Right lobe of liver (tissue), 6 donors: ENCODE measurements at regions not wholly inside any gene's neighbourhood (a gene's known extent, or its start where the extent isn't known, plus 50 kb on each side); places are given as distances from the start of the nearest gene placed in this dataset.

Source experiments
- ATAC-seq, 4 donors: fragments of 200-7000 bp; cut with Tn5 transposase; one replicate each; pipeline ENCODE4 v1.9.1; 2020; ENCODE audit warnings: mild to moderate bottlenecking in 4 of 4, moderate library complexity in 4 of 4
- DNase-seq, 3 donors: peaks; one replicate each; pipeline ENCODE4 v3.0.0-alpha.2; 2020
- H3K27ac ChIP-seq, 3 donors: fragments of 200-600 bp; one replicate each; pipeline ENCODE4 v1.8.0; 2022
- H3K27me3 ChIP-seq, 2 donors: fragments of 200-600 bp; one replicate each; pipeline ENCODE4 v1.8.0; 2022
- H3K36me3 ChIP-seq, 4 donors: fragments of 200-600 bp; sonication (generic) in 1 of 4; one replicate each; pipeline versions ENCODE4 v1.5.1 to v1.8.0; 2017 to 2022; ENCODE audit warnings: control low read depth in 1 of 4
- H3K4me1 ChIP-seq, 4 donors: fragments of 200-600 bp; sonication (generic) in 1 of 4; one replicate each; pipeline versions ENCODE4 v1.5.1 to v1.8.0; 2017 to 2022; ENCODE audit warnings: control low read depth in 1 of 4
- H3K4me3 ChIP-seq, 3 donors: fragments of 200-600 bp; one replicate each; pipeline ENCODE4 v1.8.0; 2022
- H3K9me3 ChIP-seq, 4 donors: fragments of 200-600 bp; sonication (generic) in 1 of 4; one replicate each; pipeline versions ENCODE4 v1.5.1 to v1.8.0; 2017 to 2022; ENCODE audit warnings: control low read depth in 1 of 4
- CTCF ChIP-seq, 4 donors: fragments of 200-600 bp in 3 of 4; fragments of 450-650 bp in 1 of 4; IDR thresholded peaks; one replicate each; pipeline versions ENCODE4 v1.5.1 to v1.8.0; 2016 to 2022; ENCODE audit warnings: antibody characterized with exemption in 4 of 4, mild to moderate bottlenecking in 2 of 4
- POLR2A ChIP-seq: fragments of 450-650 bp; IDR thresholded peaks from one replicate; pipeline ENCODE4 v1.6.1; 2017; ENCODE audit warnings: antibody characterized with exemption, mild to moderate bottlenecking
- WGBS: methylation state at CpG from one replicate; pipeline ENCODE4 v1.1.6; 2018; ENCODE audit warnings: low coverage, low lambda C conversion rate; ENCODE audit not compliant: insufficient coverage; ENCODE audit errors: missing lambda C conversion rate; 5-methylcytosine and 5-hydroxymethylcytosine counted together
- intact Hi-C, 2 donors: fragments of 100-400 bp; cut with DNase I; formaldehyde crosslinking; loops; one replicate each; pipeline versions ENCODE4 v1.11.2 to v1.14.1; 2022
- donor health status: DM: no; HTN: yes; CAD: no.
- donor health status: DM: no; HTN: no; CAD: no.
- donor health status: DM: no; HTN: no; CAD: no.
- donor health status: DM: no; HTN: yes; CAD: no.
- donor health status: DM: no; HTN: yes; CAD: no.

GRCh38 chr6:119908157-119908556, 558.6 kb upstream of the MAN1A1 start:
- ATAC-seq = no peak
- no peak for DNase-seq
- intact Hi-C loops = no loop called here
- 18% methylated on average over 3 of the region's 3 CpGs for WGBS
- TF ChIP-seq CTCF (IDR thresholded peaks at IDR 0.05) (no peak), POLR2A (no peak)
- H3K4me1 ChIP-seq = no peaks in the 10 kb centered on the region
- no peaks in the 10 kb centered on the region for H3K9me3 ChIP-seq
- H3K36me3 ChIP-seq = no peaks in the 10 kb centered on the region
- H3K4me3 ChIP-seq = no peak overlapping the region
- no peaks in the 10 kb centered on the region for H3K27me3 ChIP-seq
- H3K27ac ChIP-seq = no peak overlapping the region

- no peak for TF ChIP-seq POLR2A
- no peak for TF ChIP-seq CTCF (IDR thresholded peaks at IDR 0.05)
- Histone ChIP-seq H3K36me3 (no peaks in the 10 kb centered on the region), H3K9me3 (no peaks in the 10 kb centered on the region), H3K27ac (no peak overlapping the region), H3K27me3 (no peaks in the 10 kb centered on the region), H3K4me3 (no peak overlapping the region), H3K4me1 (no peaks in the 10 kb centered on the region)
- WGBS = 0% methylated on average over 1 of the region's 1 CpG
- no peak for DNase-seq
- intact Hi-C loops = no loop called here
- ATAC-seq = no peak
Observed at GRCh38 chr6:119902681-119903080, 553.1 kb upstream of the MAN1A1 start.

GRCh38 chr6:119896806-119897205, 547.2 kb upstream of the MAN1A1 start:
- Histone ChIP-seq H3K4me1 (no peaks in the 10 kb centered on the region), H3K27ac (no peak overlapping the region), H3K27me3 (no peaks in the 10 kb centered on the region), H3K9me3 (no peaks in the 10 kb centered on the region), H3K36me3 (no peaks in the 10 kb centered on the region), H3K4me3 (no peak overlapping the region)
- TF ChIP-seq CTCF (IDR thresholded peaks at IDR 0.05) (no peak), POLR2A (no peak)
- WGBS = 46% methylated on average over 1 of the region's 1 CpG
- no peak for DNase-seq
- intact Hi-C loops = no loop called here
- ATAC-seq = no peak

GRCh38 chr6:119895626-119896025, 546.1 kb upstream of the MAN1A1 start:
- Histone ChIP-seq H3K4me1 (no peaks in the 10 kb centered on the region), H3K4me3 (no peak overlapping the region), H3K27me3 (no peaks in the 10 kb centered on the region), H3K9me3 (no peaks in the 10 kb centered on the region), H3K27ac (no peak overlapping the region), H3K36me3 (no peaks in the 10 kb centered on the region)
- TF ChIP-seq POLR2A (no peak), CTCF (IDR thresholded peaks at IDR 0.05) (no peak)
- no peak for DNase-seq
- 35% methylated on average over 2 of the region's 2 CpGs for WGBS
- intact Hi-C loops = no loop called here
- ATAC-seq = no peak

GRCh38 chr6:119894811-119895210, 545.2 kb upstream of the MAN1A1 start:
- no peak for TF ChIP-seq POLR2A
- no peak for TF ChIP-seq CTCF (IDR thresholded peaks at IDR 0.05)
- Histone ChIP-seq H3K36me3 (no peaks in the 10 kb centered on the region), H3K27ac (no peak overlapping the region), H3K4me3 (no peak overlapping the region), H3K9me3 (no peaks in the 10 kb centered on the region), H3K27me3 (no peaks in the 10 kb centered on the region), H3K4me1 (no peaks in the 10 kb centered on the region)
- intact Hi-C loops = no loop called here
- DNase-seq (no peak), ATAC-seq (no peak)
